Epithelial cell of esophagus (primary cell): ENCODE measurements at regions not wholly inside any gene's neighbourhood (a gene's known extent, or its start where the extent isn't known, plus 50 kb on each side); places are given as distances from the start of the nearest gene placed in this dataset.

Source experiments
- DNase-seq: peaks from one replicate; pipeline ENCODE4 v3.0.0; 2010; ENCODE audit warnings: low read depth
- H3K4me3 ChIP-seq: 2 replicates; pipeline ENCODE4 v1.5.1; 2011; ENCODE audit warnings: mild to moderate bottlenecking, low read length, control low read depth
- CTCF ChIP-seq: IDR thresholded peaks from 2 replicates; pipeline ENCODE4 v1.5.1; 2011; ENCODE audit warnings: low read depth, mild to moderate bottlenecking, low read length, control low read depth, inconsistent platforms; ENCODE audit not compliant: insufficient read depth; ENCODE audit errors: missing control alignments

- DNase-seq: no peak
- no peak for TF ChIP-seq CTCF
These were observed 1554.1 kb downstream of the PLA2G4A start for GRCh38 chr1:188382851-188383250.

DNA sequence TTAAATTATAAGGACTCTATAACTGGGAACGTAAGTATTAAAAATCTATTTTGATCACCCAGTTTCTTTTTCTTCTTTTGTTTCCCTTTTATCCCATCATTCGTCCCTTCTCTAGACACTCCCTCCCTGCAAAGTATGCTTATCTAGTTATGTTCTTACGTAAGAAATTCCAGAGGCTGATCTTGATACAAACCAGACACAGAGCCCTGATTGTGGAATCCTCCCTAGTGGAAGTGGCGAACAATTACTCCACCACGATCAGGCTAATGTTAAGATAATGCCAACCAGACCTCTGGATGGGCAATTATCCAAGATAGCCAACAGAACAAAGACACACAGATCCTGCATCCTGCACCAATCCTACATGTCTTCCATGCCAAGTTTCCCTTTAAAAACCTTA lies 1557.4 kb downstream of the PLA2G4A start:
- no peak for DNase-seq
- no peak for TF ChIP-seq CTCF
- no peak overlapping the region for H3K4me3 ChIP-seq

More at GRCh38 chr1:188382851-188383250, 1554.1 kb downstream of the PLA2G4A start:
- no peak overlapping the region for H3K4me3 ChIP-seq

GRCh38 chr1:188386666-188387065 lies 1557.9 kb downstream of the PLA2G4A start:
- H3K4me3 ChIP-seq: no peak overlapping the region
- no peak for TF ChIP-seq CTCF
- no peak for DNase-seq

GRCh38 chr1:188394677-188395076 lies 1565.9 kb downstream of the PLA2G4A start:
- H3K4me3 ChIP-seq: no peak overlapping the region
- no peak for TF ChIP-seq CTCF
- DNase-seq: no peak

DNA sequence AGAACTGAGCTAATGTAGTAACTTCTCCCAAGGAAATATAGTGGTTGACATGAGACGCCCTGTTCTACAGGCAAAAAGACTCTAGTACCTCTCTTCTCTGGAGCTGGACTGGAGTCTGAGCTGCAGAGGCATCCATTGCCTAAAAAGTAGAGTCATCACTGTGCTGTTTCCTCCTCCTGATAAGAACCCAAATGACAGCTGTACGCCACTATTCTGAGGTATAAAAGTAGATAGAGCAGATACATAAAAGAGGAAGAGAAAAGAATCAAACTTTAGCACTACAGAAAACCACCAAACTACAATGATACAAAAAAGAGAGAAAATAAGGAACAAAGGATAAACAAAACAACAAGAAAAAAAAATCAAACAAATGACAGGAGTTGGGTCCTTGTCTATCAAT lies 1568.8 kb downstream of the PLA2G4A start:
- TF ChIP-seq CTCF: no peak
- H3K4me3 ChIP-seq: no peak overlapping the region
- no peak for DNase-seq

DNA sequence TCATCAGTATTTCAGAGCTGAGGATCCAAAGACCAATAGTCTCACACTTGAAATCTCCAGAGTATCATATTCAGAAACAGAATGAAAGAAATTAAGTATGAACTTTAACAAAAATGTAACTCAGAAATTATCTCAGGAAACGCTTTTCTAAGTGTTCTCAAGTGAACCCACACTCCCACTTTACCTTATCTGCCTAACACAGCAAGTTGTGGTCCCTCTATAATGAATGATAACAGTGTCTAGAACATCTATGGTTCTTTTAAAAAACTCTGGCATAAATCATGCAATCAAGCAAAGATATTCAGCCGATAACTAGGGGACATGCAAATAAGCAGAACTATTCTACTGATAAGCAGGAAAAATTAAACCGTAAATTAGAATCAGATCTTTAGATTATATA lies 1574.2 kb downstream of the PLA2G4A start:
- no peak for DNase-seq
- no peak for TF ChIP-seq CTCF
- H3K4me3 ChIP-seq: no peak overlapping the region

GRCh38 chr1:188406636-188407035 lies 1577.9 kb downstream of the PLA2G4A start:
- no peak overlapping the region for H3K4me3 ChIP-seq
- no peak for DNase-seq

More at GRCh38 chr1:188406636-188407035, 1577.9 kb downstream of the PLA2G4A start:
- TF ChIP-seq CTCF: no peak
